HepG2 (cell line): ENCODE measurements at regions not wholly inside any gene's neighbourhood (a gene's known extent, or its start where the extent isn't known, plus 50 kb on each side); places are given as distances from the start of the nearest gene placed in this dataset.

ENCODE experiments used
- ATF5 ChIP-seq: sonication (generic); formaldehyde crosslinking; IDR thresholded peaks from 2 replicates; pipeline ENCODE4 v1.4.0; 2020; ENCODE audit warnings: mild to moderate bottlenecking, low read depth, missing genetic modification reagents
- CENPX ChIP-seq: sonication (generic); formaldehyde crosslinking; IDR thresholded peaks from 2 replicates; pipeline ENCODE4 v1.9.0; 2021; ENCODE audit warnings: mild to moderate bottlenecking, missing genetic modification reagents, moderate library complexity
- CREB3 ChIP-seq: sonication (generic); formaldehyde crosslinking; IDR thresholded peaks from 2 replicates; pipeline ENCODE4 v1.5.0; 2020; ENCODE audit warnings: missing genetic modification reagents
- DMTF1 ChIP-seq: sonication (generic); formaldehyde crosslinking; IDR thresholded peaks from 2 replicates; pipeline ENCODE4 v1.4.0; 2020; ENCODE audit warnings: mild to moderate bottlenecking, missing genetic modification reagents
- IRF9 ChIP-seq: sonication (generic); formaldehyde crosslinking; IDR thresholded peaks from 2 replicates; pipeline ENCODE4 v1.8.0; 2022; ENCODE audit warnings: missing genetic modification reagents, mild to moderate bottlenecking, borderline replicate concordance
- NAIF1 ChIP-seq: sonication (generic); formaldehyde crosslinking; IDR thresholded peaks from 2 replicates; pipeline ENCODE4 v1.5.0; 2020; ENCODE audit warnings: mild to moderate bottlenecking, missing genetic modification reagents, borderline replicate concordance
- NR2F6 ChIP-seq, 2 experiments: IDR thresholded peaks; 2 replicates each; pipeline ENCODE4 v1.6.1; 2016; ENCODE audit warnings: antibody characterized with exemption in 1 of 2, mild to moderate bottlenecking in 1 of 2
- POLR2AphosphoS2 ChIP-seq: IDR thresholded peaks from 2 replicates; pipeline ENCODE4 v1.6.1; 2011; ENCODE audit warnings: low read depth, low read length, improper control_type of control experiment
- PPARG ChIP-seq: conservative IDR thresholded peaks from 2 replicates; pipeline ENCODE4 v1.6.1; 2016; ENCODE audit warnings: missing biosample characterization, missing genetic modification reagents
- RARG ChIP-seq: sonication (generic); formaldehyde crosslinking; IDR thresholded peaks from 2 replicates; pipeline ENCODE4 v1.4.0; 2020; ENCODE audit warnings: low read depth, mild to moderate bottlenecking, missing genetic modification reagents
- TEAD2 ChIP-seq: sonication (generic); formaldehyde crosslinking; IDR thresholded peaks from 2 replicates; pipeline ENCODE4 v1.9.0; 2021; ENCODE audit warnings: missing genetic modification reagents
- TOE1 ChIP-seq: sonication (generic); formaldehyde crosslinking; IDR thresholded peaks from 2 replicates; pipeline ENCODE4 v1.4.0; 2020; ENCODE audit warnings: mild to moderate bottlenecking, missing genetic modification reagents
- ZMAT5 ChIP-seq: sonication (generic); formaldehyde crosslinking; IDR thresholded peaks from 2 replicates; pipeline ENCODE4 v1.5.0; 2020; ENCODE audit warnings: mild to moderate bottlenecking, low read depth, missing genetic modification reagents, borderline replicate concordance
- ZNF136 ChIP-seq: sonication (generic); formaldehyde crosslinking; IDR thresholded peaks from 2 replicates; pipeline ENCODE4 v1.8.1; 2022; ENCODE audit warnings: low read depth, mild to moderate bottlenecking, moderate library complexity, missing genetic modification reagents
- ZNF253 ChIP-seq: sonication (generic); formaldehyde crosslinking; IDR thresholded peaks from 2 replicates; pipeline ENCODE4 v1.8.0; 2022; ENCODE audit warnings: mild to moderate bottlenecking, missing genetic modification reagents, borderline replicate concordance
- ZNF317 ChIP-seq: sonication (generic); formaldehyde crosslinking; IDR thresholded peaks from 2 replicates; pipeline ENCODE4 v1.5.0; 2020; ENCODE audit warnings: mild to moderate bottlenecking, missing genetic modification reagents
- ZNF530 ChIP-seq: sonication (generic); formaldehyde crosslinking; IDR thresholded peaks from 2 replicates; pipeline ENCODE4 v1.5.0; 2020; ENCODE audit warnings: low read depth, mild to moderate bottlenecking, missing genetic modification reagents
- ZNF761 ChIP-seq: sonication (generic); formaldehyde crosslinking; conservative IDR thresholded peaks from 2 replicates; pipeline ENCODE4 v1.4.0; 2020; ENCODE audit warnings: mild to moderate bottlenecking, missing genetic modification reagents
- ZNF883 ChIP-seq: sonication (generic); formaldehyde crosslinking; IDR thresholded peaks from 2 replicates; pipeline ENCODE4 v1.5.1; 2020; ENCODE audit warnings: mild to moderate bottlenecking, missing genetic modification reagents; ENCODE audit errors: not compliant biosample characterization
- ZSCAN20 ChIP-seq: sonication (generic); formaldehyde crosslinking; IDR thresholded peaks from 2 replicates; pipeline ENCODE4 v1.4.0; 2020; ENCODE audit warnings: missing genetic modification reagents, mild to moderate bottlenecking, borderline replicate concordance

GRCh38 chr1:10936998-10937901, 75.2 kb upstream of the TARDBP start (continued):
- TF ChIP-seq ZSCAN20 (CRISPR knock-in tag) = no peak
- no peak for TF ChIP-seq POLR2AphosphoS2
- TF ChIP-seq ZNF136 (CRISPR knock-in tag) = no peak
- TF ChIP-seq NR2F6 (IDR thresholded peaks at IDR 0.05) = peak; percentile 40; the same call in 1 of the 2 replicates
- peak; percentile 53; the same call in 1 of the 2 replicates for TF ChIP-seq NR2F6 (CRISPR knock-in tag; IDR thresholded peaks at IDR 0.05)
- 0 out of 2 replicates have a peak, but pooled peaks have one; percentile 25 for TF ChIP-seq PPARG
- TF ChIP-seq ZNF317 (CRISPR knock-in tag) = no peak
- no peak for TF ChIP-seq ZNF253 (CRISPR knock-in tag)
- TF ChIP-seq ZMAT5 (CRISPR knock-in tag) = no peak
- no peak for TF ChIP-seq NAIF1 (CRISPR knock-in tag)
- no peak for TF ChIP-seq ZNF530 (CRISPR knock-in tag)
- no peak for TF ChIP-seq ZNF761 (CRISPR knock-in tag)
- TF ChIP-seq IRF9 (CRISPR knock-in tag) = no peak
- TF ChIP-seq CENPX = no peak
- TF ChIP-seq TOE1 = no peak
- TF ChIP-seq ZNF883 = no peak
- TF ChIP-seq TEAD2 = no peak
- TF ChIP-seq ATF5 (CRISPR knock-in tag) = no peak
- no peak for TF ChIP-seq CREB3
- TF ChIP-seq DMTF1 = no peak
- no peak for TF ChIP-seq RARG (CRISPR knock-in tag)
